Left ventricle myocardium inferior (tissue), 1 donor: ENCODE measurements at regions not wholly inside any gene's neighbourhood (a gene's known extent, or its start where the extent isn't known, plus 50 kb on each side); places are given as distances from the start of the nearest gene placed in this dataset.

Source experiments
- DNase-seq: peaks from one replicate; pipeline ENCODE4 v3.0.0-alpha.2; 2020
- H3K27ac ChIP-seq: fragments of 200-600 bp; replicated peaks from 2 replicates; pipeline ENCODE4 v1.8.0; 2021
- H3K27me3 ChIP-seq: fragments of 200-600 bp; 2 replicates; pipeline ENCODE4 v1.8.0; 2021; ENCODE audit warnings: low read depth
- H3K36me3 ChIP-seq: fragments of 200-600 bp; 2 replicates; pipeline ENCODE4 v1.8.0; 2021
- H3K4me1 ChIP-seq: fragments of 200-600 bp; 2 replicates; pipeline ENCODE4 v1.8.0; 2021
- H3K4me3 ChIP-seq: fragments of 200-600 bp; 2 replicates; pipeline ENCODE4 v1.8.0; 2021; ENCODE audit warnings: mild to moderate bottlenecking, moderate library complexity
- H3K9me3 ChIP-seq: fragments of 200-600 bp; replicated peaks from 2 replicates; pipeline ENCODE4 v1.8.0; 2021
- CTCF ChIP-seq: fragments of 200-600 bp; IDR thresholded peaks from 2 replicates; pipeline ENCODE4 v1.8.0; 2021; ENCODE audit warnings: antibody characterized with exemption, mild to moderate bottlenecking, borderline replicate concordance
- intact Hi-C: fragments of 100-400 bp; cut with micrococcal nuclease; formaldehyde crosslinking; loops from one replicate; pipeline ENCODE4 v1.11.0; 2022
- donor health status: DM: no; HTN: yes; CAD: no; lungs with severe emphysema.

GRCh38 chr2:7953195-7953594 lies 728.7 kb upstream of the ID2 start:
- H3K27ac ChIP-seq, result no peak overlapping the region
- intact Hi-C loops, result no loop called here
- no peaks in the 10 kb centered on the region for H3K9me3 ChIP-seq
- DNase-seq, result no peak
- H3K4me3 ChIP-seq, result no peak overlapping the region
- no peaks in the 10 kb centered on the region for H3K4me1 ChIP-seq
- peaks cover 8% of the 10 kb centered on the region for H3K27me3 ChIP-seq
- TF ChIP-seq CTCF, result no peak
- H3K36me3 ChIP-seq, result no peaks in the 10 kb centered on the region

GRCh38 chr2:7954234-7954633 lies 727.6 kb upstream of the ID2 start:
- H3K9me3 ChIP-seq, result no peaks in the 10 kb centered on the region
- intact Hi-C loops, result no loop called here

GRCh38 chr2:7956126-7956689 lies 725.6 kb upstream of the ID2 start:
- no peaks in the 10 kb centered on the region for H3K9me3 ChIP-seq
- no peak overlapping the region for H3K4me3 ChIP-seq
- DNase-seq, result no peak
- H3K27ac ChIP-seq, result no peak overlapping the region
- TF ChIP-seq CTCF, result no peak
- intact Hi-C loops, result no loop called here
- H3K4me1 ChIP-seq, result no peaks in the 10 kb centered on the region
- H3K27me3 ChIP-seq, result peaks cover 4% of the 10 kb centered on the region
- H3K36me3 ChIP-seq, result no peaks in the 10 kb centered on the region

More at GRCh38 chr2:7954234-7954633, 727.6 kb upstream of the ID2 start:
- no peak for TF ChIP-seq CTCF
- H3K27ac ChIP-seq, result no peak overlapping the region
- peaks cover 8% of the 10 kb centered on the region for H3K27me3 ChIP-seq
- no peak for DNase-seq
- no peaks in the 10 kb centered on the region for H3K4me1 ChIP-seq
- H3K36me3 ChIP-seq, result no peaks in the 10 kb centered on the region
- no peak overlapping the region for H3K4me3 ChIP-seq

- no peak for TF ChIP-seq CTCF
- H3K9me3 ChIP-seq, result no peaks in the 10 kb centered on the region
- no peak overlapping the region for H3K4me3 ChIP-seq
- H3K4me1 ChIP-seq, result no peaks in the 10 kb centered on the region
- no peaks in the 10 kb centered on the region for H3K36me3 ChIP-seq
- DNase-seq, result no peak
- no peak overlapping the region for H3K27ac ChIP-seq
- H3K27me3 ChIP-seq, result no peaks in the 10 kb centered on the region
- intact Hi-C loops, result no loop called here
Measured at GRCh38 chr2:7961550-7961949, 720.3 kb upstream of the ID2 start.

GRCh38 chr2:7962161-7962560 lies 719.7 kb upstream of the ID2 start:
- Histone ChIP-seq H3K9me3 (no peaks in the 10 kb centered on the region), H3K27ac (no peak overlapping the region), H3K36me3 (no peaks in the 10 kb centered on the region), H3K4me1 (no peaks in the 10 kb centered on the region), H3K27me3 (no peaks in the 10 kb centered on the region), H3K4me3 (no peak overlapping the region)
- no peak for TF ChIP-seq CTCF
- no peak for DNase-seq
- intact Hi-C loops, result no loop called here
